ENCODE measurements at regions not wholly inside any gene's neighbourhood (a gene's known extent, or its start where the extent isn't known, plus 50 kb on each side); places are given as distances from the start of the nearest gene placed in this dataset.
"Not testable (repeated sequence)": the region's sequence is repeated elsewhere in the genome, so short reads cannot be mapped to it uniquely, and the experiment has no call there.

GRCh38 chr12:105423237-105423636 is 92.7 kb downstream of the C12orf75 start:
- no peak for DNase-seq

GRCh38 chr12:105423921-105424320 is 93.4 kb downstream of the C12orf75 start:
- DNase-seq = no peak

DNA sequence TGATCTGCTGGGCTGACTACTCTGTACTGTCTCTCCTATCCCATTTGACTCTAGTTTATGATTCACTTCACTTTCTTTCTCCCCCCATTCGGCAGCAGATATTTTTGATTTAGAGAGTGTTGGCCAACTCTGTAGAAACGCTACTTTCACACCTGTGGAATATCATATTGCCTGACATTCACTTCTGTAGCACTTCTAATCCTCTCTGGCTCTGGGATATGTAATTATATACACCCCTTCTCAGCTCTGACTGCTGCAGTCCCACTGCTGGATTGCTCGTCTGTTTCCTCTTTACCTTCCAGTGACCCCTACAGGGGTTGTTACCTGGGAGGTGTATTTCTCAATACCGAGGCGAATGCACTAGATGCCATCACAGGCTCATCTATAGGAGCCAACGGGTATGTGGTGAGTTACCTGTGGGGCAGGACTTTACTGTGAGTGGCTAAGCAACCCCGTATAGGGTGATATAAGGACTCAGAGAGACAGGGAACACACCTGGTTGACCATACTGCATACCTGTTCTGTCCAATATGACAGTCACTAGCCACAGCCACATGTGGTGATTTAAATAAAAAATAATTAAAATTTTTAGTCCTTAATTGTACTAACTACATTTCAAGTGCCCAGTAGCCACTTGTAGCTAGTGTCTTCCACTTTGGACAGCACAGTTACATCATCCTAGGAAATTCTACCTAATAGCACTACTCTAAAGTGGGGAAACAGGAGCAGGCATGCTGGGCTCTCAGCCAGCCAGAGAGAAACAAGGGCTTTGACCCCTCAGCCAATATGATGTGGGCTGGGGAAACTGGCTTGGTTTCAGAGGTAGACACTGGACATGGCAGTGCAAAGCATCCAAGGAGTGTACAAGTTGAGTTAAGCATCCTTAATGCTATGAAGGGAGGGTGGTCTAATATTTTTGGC is 95.0 kb downstream of the C12orf75 start:
- no peak for DNase-seq

DNA sequence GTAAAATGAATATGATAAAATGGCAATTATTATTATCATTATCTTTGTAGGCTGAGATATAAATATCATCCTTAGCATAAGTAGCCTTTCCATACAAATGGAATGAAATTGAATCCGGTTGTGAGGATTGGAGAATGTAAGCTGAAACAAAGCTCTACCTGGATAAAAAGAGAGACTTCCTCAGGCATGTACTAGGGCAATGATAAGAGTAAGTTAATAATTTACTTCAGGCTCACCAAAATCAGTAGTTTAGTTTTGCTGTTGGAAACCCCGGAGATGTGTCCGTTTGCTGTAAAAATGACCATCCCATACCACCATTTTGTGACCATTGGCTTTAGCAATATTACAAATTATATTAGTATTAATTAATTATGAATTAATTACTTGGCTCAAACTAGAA is 96.3 kb downstream of the C12orf75 start:
- no peak for DNase-seq

DNA sequence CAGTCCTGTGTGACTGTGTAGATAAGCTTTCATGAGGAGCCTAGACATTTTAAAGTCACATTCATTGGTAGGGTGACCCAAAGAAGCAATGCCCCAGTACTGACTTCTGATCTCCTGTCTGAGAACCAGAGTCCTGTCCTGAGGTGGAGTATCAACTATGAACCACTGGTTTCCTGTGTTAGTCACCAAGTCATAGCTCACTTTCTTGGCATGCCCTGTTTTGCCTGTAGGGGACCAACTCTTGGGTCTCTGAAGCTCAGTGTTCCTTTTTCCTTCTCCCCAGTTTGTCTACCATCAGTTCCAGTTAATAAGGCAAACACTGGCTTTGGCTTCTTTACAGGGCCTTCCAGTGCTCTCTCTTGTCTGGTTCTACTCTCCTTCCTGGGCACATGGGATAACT is 97.4 kb downstream of the C12orf75 start:
- DNase-seq = no peak

- DNase-seq = no peak
These were observed 98.4 kb downstream of the C12orf75 start for GRCh38 chr12:105428793-105429395.

GRCh38 chr12:105429511-105429910 is 99.0 kb downstream of the C12orf75 start:
- no peak for DNase-seq

GRCh38 chr12:105431537-105432100 is 101.1 kb downstream of the C12orf75 start:
- DNase-seq = no peak

DNA sequence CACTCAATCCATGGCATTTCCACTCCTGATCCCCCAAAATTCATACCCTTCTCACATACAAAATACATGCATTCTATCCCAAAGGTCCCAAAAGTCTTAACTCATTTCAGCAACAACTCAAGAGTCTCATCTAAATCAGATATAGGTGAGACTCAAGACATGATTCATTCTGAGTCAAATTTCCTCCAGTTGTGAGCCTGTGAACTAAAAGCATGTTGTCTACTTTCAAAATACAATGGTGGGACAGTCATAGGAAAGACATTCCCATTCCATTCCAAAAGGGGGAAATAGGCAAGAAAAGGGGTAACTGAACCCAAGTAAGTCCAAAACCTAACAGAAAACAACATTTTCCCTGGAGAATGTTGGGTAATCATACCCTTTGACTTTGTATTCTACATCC is 103.3 kb downstream of the C12orf75 start:
- DNase-seq = no peak

DNA sequence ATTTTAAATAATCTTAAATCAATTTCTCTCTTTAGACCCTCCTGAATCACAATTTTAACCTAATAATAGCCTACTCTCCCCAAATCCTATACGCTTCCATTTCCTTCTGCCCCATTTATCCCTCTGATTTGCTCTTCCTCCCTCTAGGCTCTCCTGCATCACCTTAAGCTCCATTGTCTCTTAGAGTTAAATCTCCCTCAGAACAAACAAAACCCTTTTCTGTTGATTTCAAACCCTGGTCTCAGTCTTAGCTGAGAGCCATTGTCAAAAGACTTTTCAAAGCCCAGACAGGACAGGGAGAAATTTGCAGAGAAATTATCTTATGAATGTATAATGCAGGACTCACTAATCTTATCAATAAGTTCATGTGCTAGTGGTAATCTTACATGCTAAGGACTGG is 106.1 kb downstream of the C12orf75 start:
- DNase-seq = no peak

DNA sequence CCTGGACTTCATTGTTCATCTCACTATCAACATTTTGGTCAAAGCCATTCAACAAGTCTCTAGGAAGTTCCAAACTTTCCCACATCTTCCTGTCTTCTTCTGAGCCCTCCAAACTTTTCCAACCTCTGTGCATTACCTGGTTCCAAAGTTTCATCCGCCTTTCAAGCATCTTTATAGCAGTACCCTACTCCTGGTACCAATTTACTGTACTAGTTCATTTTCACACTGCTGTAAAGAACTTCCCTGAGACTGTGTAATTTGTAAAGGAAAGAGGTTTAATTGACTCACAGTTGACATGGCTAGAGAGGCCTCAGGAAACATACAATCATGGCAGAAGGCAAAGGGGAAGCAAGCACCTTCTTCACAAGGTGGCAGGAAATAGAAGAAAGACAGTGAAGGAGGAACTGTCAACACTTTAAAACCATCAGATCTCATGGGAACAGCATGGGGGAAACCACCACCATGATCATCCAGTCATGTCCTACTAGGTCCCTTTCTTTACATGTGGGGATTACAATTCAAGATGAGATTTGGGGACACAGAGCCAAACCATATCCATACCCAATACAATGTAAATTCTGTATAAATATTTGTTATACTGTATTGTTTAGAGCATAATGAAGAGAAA is 109.7 kb downstream of the C12orf75 start:
- DNase-seq = no peak

DNA sequence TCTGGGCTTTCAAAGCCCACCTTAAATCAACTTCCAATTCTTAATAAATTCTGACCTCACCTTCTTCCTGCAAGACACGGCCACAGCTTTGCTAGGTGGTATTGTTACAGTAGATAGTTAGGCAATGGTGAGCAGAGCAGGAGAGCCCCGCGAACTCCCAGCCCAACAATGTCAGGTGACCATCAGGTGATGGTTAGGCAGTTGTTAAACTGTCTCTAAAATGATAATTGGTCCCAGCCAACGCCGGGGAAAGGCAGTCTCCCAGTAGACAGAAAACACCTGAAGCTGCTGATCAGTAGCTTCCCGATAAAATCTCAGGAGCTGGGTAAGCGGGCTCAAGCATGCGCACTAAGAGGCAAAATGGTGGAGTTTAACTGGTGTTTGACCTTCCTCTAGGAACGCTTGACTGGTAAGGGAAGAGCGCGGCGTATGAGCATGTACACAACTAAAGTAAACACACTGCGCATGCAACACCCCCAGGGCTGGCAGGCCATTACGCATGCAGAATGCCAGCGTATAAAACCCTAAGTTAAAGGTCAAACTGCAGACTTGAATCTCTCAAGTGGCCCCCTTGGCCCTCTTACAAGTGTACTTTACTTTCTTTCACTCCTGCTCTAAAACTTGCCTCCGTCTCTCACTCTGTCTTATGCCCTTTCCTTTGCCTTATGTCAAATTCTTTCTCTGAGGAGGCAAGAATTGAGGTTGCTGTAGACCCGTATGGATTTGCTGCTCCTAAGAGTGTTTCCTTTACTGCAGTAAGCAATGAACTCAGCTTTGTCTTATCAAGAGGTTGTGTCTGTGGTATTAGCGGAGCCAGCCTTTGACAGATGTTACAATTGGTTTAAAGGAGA is 113.5 kb downstream of the C12orf75 start:
- DNase-seq = no peak

- DNase-seq = no peak
These were observed 114.2 kb downstream of the C12orf75 start for GRCh38 chr12:105444653-105445102.

GRCh38 chr12:105445249-105445648 is 114.8 kb downstream of the C12orf75 start:
- no peak for DNase-seq

DNA sequence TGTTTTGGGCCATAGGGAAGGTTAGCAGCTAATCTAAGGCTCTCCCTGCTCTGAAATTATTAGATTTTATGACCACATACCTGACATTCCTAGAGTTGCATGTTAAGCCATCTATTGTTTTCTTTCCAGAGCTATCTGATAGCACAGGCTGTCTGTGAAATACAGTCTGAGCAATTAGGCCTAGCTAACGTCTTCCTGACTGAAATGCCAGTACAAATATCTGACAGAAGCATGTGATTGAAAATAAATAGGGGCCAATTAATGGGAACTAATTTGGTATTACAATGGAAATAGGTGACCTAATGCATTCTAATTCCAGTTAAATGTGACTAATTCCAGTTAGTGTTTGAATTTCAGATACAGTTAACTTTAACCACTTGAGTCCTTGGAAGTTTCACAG is 115.2 kb downstream of the C12orf75 start:
- DNase-seq = no peak

DNA sequence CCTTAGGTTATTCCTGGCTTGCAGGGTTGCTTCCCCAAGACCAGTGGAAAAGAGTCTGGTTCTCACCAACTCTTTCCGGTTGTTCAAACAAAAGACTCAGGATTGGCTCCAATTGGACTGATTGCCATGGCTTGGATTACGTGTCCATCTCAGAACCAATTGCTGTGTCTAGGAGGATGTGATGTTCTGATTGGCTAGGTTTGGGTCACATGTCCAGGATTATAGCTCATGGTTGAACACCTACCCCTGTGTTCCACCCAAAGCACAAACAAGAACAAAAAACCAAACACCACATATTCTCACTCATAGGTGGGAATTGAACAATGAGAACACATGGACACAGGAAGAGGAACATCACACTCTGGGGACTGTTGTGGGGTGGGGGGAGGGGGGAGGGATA is 116.0 kb downstream of the C12orf75 start:
- DNase-seq = not testable (repeated sequence)

DNA sequence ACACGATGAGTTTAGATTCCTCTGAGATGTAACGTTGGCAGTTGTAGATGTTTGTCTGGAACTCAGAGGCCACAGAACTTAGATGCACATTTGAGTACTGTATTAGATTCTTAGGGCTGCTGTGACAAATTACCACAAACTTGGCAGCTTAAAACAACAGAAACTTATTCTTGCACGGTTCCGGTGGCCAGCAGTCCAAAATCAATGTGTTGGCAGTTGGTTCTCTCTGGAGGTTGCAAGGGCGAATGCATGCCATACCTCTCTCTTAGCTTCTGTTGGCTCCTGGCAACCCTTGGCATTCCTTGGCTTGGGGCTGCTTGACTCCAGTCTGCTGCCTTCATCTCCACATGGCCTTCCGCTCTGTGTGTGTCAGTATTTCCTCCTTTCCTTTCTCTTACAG is 118.9 kb downstream of the C12orf75 start:
- DNase-seq = no peak

DNA sequence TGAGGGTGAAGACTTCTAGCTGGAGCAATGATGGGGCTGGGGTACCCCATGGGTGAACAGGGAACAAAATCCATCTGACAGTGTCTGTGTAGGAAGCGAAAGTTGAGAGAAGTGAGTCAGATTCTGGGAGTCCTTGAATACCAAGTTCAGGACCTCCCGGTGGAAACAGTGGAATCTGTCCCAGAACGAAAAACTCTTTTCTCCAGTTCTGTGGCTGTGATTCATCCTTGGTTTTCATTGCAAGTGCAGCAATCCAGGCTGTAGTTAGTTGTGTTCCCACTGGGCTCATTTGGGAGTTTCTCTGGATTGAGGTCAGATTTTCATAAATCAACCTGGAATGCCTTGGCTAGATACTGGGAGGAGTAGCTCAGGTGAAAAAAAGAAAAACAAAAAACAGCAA is 120.7 kb downstream of the C12orf75 start:
- no peak for DNase-seq

DNA sequence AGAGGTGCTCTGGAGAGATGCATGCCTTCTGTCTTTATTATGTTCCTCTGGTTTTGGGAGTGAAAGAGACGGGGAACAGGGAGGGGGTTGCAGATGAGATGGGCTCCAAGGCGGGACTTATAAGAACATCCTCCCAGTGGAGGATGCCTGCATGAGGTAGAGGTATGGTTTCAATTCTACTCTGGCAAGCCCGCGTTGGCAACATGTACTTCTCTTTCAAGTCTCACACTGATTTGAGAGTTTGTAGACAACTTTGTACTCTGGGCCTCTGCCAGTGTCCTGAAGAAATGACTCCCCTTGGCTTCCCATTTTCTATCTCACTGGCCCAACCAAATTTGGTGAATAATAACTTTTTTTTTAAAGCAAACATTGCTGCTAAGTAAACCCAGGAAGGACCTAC is 121.3 kb downstream of the C12orf75 start:
- DNase-seq = no peak

GRCh38 chr12:105453316-105453715 is 122.8 kb downstream of the C12orf75 start:
- DNase-seq = no peak

GRCh38 chr12:105454688-105455087 is 124.2 kb downstream of the C12orf75 start:
- no peak for DNase-seq

DNA sequence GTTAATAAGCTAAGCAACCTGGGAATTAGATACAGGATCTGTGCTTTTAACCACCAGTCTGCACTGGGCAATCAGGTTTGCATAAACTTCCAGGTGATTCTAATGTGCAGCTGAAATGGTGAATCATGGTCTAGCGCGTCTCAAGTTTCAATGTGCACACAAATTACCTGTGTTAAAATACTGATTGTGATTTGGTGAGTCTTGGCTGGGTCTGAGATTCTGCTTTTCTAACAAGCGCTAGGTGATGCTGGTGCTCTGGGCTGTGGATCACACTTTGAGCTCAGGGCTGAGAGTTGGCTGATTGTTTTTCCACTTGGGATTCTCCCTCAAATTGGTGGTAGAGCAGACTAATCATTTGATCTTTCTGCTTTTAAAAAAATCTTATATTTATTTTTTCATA is 124.8 kb downstream of the C12orf75 start:
- no peak for DNase-seq

Measured in right kidney (tissue), 1 donor.